IMR-90 (cell line): ENCODE measurements at regions not wholly inside any gene's neighbourhood (a gene's known extent, or its start where the extent isn't known, plus 50 kb on each side); places are given as distances from the start of the nearest gene placed in this dataset.

Experiments
- BHLHE40 ChIP-seq: fragments of 150-350 bp; IDR thresholded peaks from 2 replicates; pipeline ENCODE4 v1.6.1; 2016; ENCODE audit warnings: mild to moderate bottlenecking, low read depth, low read length
- CEBPB ChIP-seq: IDR thresholded peaks from 2 replicates; pipeline ENCODE4 v1.6.1; 2012; ENCODE audit warnings: low read depth, low read length, improper control_type of control experiment
- CTCF ChIP-seq: conservative IDR thresholded peaks from 2 replicates; pipeline ENCODE4 v1.5.1; 2012; ENCODE audit warnings: mild to moderate bottlenecking, low read depth, low read length, improper control_type of control experiment
- ELK1 ChIP-seq: fragments of 150-350 bp; IDR thresholded peaks from 2 replicates; pipeline ENCODE4 v1.6.1; 2016; ENCODE audit warnings: low read depth, mild to moderate bottlenecking, low read length, moderate library complexity, borderline replicate concordance
- MAFK ChIP-seq: IDR thresholded peaks from 2 replicates; pipeline ENCODE4 v1.6.1; 2012; ENCODE audit warnings: low read depth, low read length, improper control_type of control experiment
- NFE2L2 ChIP-seq: fragments of 150-350 bp; IDR thresholded peaks from 2 replicates; pipeline ENCODE4 v1.6.1; 2016; ENCODE audit warnings: low read depth, mild to moderate bottlenecking, low read length
- POLR2A ChIP-seq: IDR thresholded peaks from 2 replicates; pipeline ENCODE4 v1.6.1; 2012; ENCODE audit warnings: mild to moderate bottlenecking, low read depth, low read length
- RAD21 ChIP-seq: IDR thresholded peaks from 2 replicates; pipeline ENCODE4 v1.6.1; 2012; ENCODE audit warnings: low read length, improper control_type of control experiment
- RCOR1 ChIP-seq: IDR thresholded peaks from 2 replicates; pipeline ENCODE4 v1.6.1; 2012; ENCODE audit warnings: mild to moderate bottlenecking, low read length, improper control_type of control experiment; ENCODE audit not compliant: insufficient replicate concordance
- RFX5 ChIP-seq: IDR thresholded peaks from 2 replicates; pipeline ENCODE4 v1.8.0; 2012; ENCODE audit warnings: low read depth, mild to moderate bottlenecking, low read length, moderate library complexity
- SMC3 ChIP-seq: fragments of 150-350 bp; IDR thresholded peaks from 2 replicates; pipeline ENCODE4 v1.6.1; 2016; ENCODE audit warnings: low read depth, mild to moderate bottlenecking, antibody characterized with exemption, low read length, moderate library complexity
- USF2 ChIP-seq: fragments of 150-350 bp; IDR thresholded peaks from 2 replicates; pipeline ENCODE4 v1.6.1; 2017; ENCODE audit warnings: mild to moderate bottlenecking, antibody characterized with exemption, low read length, low read depth

- TF ChIP-seq CTCF = no peak
- TF ChIP-seq SMC3 = no peak
- no peak for TF ChIP-seq POLR2A
- no peak for TF ChIP-seq RAD21
- no peak for TF ChIP-seq BHLHE40
- no peak for TF ChIP-seq RCOR1
- TF ChIP-seq CEBPB = no peak
- no peak for TF ChIP-seq USF2
- TF ChIP-seq RFX5 = no peak
- TF ChIP-seq NFE2L2 = no peak
- TF ChIP-seq ELK1 = no peak
- TF ChIP-seq MAFK = no peak
Measured at GRCh38 chr10:120105492-120105891, 213.0 kb downstream of the SEC23IP start.
